ENCODE measurements at regions not wholly inside any gene's neighbourhood (a gene's known extent, or its start where the extent isn't known, plus 50 kb on each side); places are given as distances from the start of the nearest gene placed in this dataset.
A peak's percentile ranks its signal among the peaks of the same experiment; 100 is the strongest.

DNA sequence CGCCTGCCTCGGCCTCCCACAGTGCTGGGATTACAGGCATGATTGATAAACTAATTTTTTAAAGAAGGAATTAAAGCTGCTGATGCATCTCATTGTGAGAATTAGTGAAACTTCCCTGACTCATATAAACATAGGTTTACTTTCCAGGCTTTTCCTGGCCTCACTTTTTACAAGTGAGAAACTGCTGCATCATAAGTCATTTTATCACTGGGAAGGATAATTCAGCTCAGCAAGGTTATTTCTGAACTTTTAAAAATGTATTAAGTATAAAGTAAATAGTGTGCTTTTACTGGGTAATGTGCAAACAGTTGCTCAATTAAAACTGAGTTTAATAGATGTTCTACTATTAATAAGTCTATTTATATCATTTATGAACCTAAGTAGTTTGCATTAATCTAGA lies 1130.3 kb upstream of the CDH2 start:
- DNase-seq: no peak

DNA sequence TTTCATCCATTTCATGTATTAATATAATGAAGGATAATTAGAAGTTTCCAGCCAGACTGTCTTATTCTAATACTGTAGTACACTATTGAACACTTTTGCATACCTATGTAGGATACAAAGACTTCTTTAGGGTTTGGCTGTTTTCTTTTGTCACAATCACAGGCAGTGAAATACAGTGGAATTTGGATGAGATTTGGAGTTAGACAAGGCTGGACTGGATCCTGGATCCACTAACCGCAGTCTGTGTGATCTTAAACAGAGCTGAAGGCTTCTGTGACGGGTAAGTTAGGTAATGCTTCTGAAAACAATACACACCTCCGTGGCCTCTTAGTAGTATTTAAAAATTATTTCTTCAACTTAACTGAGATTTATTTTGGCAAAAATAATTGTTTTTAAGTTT lies 1128.6 kb upstream of the CDH2 start:
- DNase-seq: no peak

DNA sequence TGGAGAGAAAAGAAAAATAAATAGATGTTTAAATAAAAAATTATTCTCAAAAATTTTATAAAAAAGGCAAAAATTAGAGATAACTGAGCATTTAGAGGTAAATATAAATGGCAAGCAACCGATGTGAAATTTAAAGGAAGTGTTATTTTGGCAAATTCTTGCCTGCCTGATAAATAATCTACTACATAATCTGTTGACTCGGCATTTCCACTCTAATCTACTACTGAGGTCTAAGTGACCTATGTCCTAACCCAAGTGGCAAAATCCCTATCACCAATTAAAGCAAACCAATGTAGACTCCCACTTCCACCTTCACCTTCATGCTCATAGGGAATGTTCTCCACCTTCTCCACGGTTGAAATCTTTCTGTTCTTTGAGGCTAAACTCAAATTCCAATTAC lies 1124.1 kb upstream of the CDH2 start:
- no peak for DNase-seq

- no peak for DNase-seq
These were observed 1108.5 kb upstream of the CDH2 start for GRCh38 chr18:29285471-29285870.

DNA sequence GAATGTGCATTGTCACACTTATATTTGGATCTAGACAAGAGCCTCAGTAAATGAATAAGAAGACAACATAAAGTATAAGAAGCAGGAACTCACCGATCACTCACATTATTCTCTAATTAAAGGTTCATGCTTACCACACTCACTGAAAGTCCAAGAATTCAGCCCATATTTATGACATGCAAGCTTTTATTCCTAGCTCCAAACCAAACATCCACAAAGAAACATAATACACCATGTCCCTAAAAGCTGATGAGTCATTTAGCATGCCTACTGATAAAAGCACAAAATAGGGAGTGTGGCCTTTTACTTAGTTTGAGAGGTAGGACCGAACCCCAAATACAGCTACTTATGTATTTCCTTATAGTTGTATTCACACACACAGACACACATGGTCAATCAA lies 1094.6 kb upstream of the CDH2 start:
- no peak for DNase-seq

- no peak for DNase-seq
These were observed 1082.9 kb upstream of the CDH2 start for GRCh38 chr18:29259838-29260237.

DNA sequence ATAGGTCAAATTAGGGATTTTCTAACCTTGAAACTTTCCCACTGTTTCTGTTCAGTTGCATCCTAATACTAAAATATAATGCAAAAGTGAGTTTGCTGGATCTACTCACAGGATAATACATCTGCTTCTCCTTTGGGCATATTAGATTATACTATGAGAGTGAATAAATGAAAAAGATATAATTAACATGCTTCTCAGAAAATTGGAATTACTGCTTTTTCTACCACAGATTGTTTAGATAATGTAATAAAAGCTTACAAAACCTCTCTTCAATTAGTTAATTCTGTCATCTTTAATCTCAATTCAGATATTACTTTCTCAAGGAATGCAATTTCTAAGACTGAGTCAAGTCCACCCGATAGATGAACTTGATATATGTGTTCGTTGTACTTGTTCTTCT lies 1077.2 kb upstream of the CDH2 start:
- DNase-seq: no peak

DNA sequence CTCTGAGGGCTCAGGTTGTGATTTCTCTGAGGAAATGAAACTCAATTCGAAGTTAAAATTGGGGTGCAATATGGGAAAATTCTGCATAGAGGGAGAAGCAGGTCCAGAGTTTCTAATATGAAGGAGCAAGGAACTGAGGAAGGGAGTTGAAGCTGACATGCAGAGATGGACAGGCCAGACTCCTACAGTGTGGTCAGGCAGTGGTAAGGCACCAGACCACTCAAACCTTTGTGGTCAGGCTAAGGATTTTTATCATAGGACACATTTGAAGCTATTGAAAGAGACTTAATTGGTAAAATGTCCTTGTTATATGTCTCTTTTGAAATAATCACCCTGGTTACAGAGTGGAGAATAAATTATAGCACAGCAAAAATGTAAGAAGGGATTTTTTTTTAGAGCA lies 1074.8 kb upstream of the CDH2 start:
- DNase-seq: no peak

DNA sequence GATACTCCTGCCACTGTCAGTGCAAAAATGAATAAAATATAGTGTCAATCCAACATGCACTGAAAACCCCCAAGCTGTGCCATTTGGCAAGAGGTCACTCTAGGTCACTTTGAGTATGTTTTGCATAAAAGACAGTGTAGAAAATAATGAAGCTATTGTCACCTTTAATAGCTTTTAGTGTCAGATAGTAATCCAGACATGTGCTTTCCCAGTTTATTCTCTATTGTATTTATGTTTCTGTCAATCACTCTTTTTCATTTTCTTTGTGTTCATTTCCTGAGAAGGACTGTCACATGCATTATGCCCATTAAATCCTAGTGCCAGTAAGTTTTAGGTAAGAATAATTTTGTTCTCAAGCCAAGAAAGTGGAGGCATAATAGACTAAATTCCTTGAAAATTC lies 1073.9 kb upstream of the CDH2 start:
- peak; percentile 7 for DNase-seq

- no peak for DNase-seq
These were observed 1073.3 kb upstream of the CDH2 start for GRCh38 chr18:29250259-29250658.

GRCh38 chr18:29248805-29249204 lies 1071.9 kb upstream of the CDH2 start:
- DNase-seq: peak; percentile 82

DNA sequence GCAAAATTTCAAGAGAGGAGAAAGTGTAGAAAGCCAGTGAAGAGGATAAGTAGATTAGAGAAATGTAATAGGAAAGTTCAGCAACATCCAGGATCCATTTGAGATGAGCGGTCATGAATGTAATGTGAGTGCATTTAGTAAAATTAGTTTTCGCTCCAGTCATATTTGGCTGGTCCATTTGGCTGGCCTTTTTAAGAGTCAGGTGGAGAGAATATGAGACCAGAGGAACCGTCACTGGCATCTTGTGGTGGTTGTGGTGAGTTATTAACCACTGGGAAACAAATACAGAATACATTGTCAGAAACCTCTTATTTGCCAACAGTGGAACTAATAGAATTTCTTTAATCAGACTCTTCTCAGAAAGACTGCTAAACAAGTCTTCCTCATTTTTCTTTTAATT lies 1064.3 kb upstream of the CDH2 start:
- no peak for DNase-seq

DNA sequence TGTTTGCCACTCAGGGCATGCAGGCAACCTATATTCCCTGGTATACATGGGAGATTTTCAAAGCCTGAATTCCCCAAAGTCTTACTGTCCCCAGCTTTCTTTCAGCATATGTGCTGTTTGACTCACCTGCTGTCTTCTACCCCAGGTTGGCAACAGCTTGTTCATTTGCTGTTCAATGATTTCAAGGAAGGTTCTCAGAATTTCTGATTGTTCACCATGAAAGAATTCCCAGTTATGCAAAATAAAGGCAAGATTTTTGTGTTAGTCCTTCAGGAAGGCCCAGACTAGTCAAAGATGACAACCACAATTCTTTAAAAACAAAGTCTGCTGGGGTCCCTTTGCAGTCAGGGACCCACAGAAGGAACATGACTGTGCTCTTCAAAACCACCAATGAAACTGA lies 1057.8 kb upstream of the CDH2 start:
- DNase-seq: no peak

DNA sequence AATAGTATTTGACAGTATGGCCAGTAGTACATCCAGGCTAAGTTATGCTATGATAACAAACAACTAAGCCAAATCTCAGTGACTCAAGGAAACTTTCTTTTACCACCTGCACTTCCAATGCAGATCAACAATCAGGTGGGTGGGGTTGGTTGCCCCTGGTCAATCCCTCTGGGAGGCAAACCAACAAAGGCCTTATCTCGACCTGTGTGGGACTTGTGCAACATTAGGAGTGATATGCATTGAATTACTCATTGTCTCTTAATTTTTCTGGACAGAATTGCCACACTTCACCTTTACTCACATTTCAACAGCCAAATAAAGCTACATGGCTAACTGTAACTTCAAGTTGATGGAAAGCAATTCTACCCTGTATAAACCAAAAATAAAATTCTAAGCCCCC lies 1049.3 kb upstream of the CDH2 start:
- DNase-seq: no peak

- no peak for DNase-seq
These were observed 1048.4 kb upstream of the CDH2 start for GRCh38 chr18:29225351-29225750.

GRCh38 chr18:29218091-29218490 lies 1041.2 kb upstream of the CDH2 start:
- DNase-seq: no peak

- no peak for DNase-seq
These were observed 1040.4 kb upstream of the CDH2 start for GRCh38 chr18:29217124-29217915.

DNA sequence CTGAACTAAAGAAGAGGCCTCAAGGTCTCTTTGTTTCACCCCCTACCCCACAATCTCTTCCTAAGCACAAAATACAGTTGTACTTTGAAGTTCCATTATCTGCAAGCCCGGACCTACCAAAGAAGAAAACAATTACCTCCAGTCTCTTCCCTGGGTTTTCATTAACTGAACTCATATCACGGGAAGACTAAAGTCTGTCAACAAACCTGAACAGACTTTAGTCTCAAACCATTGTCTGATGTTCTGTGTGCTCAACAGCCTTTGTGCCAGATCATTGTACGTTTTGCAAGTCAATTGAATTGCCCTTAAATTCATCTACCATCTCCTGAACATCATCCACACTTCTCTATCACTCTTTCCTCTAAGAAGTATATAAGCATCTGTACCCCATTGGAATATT lies 1021.9 kb upstream of the CDH2 start:
- DNase-seq: no peak

- DNase-seq: no peak
These were observed 1019.4 kb upstream of the CDH2 start for GRCh38 chr18:29196307-29196706.

DNA sequence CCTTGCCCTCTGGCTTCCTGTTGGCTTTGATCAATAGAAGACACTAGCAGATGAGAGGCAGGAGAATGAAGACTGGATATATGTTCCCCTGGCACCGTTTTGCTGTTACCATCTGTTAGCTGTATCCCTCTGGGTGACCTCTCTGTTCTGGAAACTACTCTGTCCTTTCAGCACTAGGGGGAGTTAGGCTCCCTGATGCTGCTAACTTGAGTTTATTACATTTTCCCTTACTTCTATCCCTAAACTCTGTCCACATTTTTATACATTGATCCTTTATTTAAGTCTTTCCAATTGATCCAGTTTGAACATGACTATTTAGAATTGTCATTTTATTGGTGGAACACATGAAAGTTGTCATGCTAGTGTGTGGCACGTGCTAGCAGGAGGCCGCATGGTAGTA lies 1014.3 kb upstream of the CDH2 start:
- DNase-seq: no peak

GRCh38 chr18:29188760-29189159 lies 1011.8 kb upstream of the CDH2 start:
- no peak for DNase-seq

- no peak for DNase-seq
These were observed 1008.9 kb upstream of the CDH2 start for GRCh38 chr18:29185801-29186200.

- DNase-seq: no peak
These were observed 1007.7 kb upstream of the CDH2 start for GRCh38 chr18:29184654-29185053.

DNA sequence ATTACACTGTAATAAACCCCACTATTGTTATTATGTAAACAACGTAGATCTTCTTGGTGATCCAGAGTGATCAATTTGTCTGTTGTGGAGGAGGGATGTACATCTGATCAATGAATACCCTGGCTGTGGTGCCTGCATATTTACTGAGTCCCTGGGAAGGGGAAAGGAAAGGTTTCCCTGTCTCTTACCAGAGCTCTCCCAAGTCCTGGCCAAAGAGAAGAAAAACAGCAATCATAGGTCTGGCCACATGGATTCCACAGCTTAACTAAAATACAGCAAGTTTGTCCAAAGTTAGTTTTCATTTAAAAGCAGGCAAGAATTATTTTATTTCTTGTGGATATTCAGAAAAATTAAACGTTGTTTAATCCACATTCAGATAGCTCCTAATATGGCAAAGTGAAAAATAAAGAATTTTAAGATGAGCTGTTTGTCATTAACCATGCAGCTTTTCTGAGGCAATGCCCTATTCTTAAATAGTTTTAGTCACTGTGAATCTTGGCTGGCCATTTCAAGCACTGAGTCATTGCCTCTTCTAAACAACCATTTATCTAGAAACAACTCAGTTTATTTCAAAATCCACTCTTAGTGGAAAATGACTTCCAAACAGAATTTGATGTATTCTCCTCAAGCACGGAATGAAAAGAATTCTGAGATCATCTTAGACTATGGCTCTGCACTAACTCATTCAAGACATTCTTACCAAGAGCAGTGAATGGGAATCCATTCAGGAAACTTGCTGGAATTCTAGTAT lies 1004.4 kb upstream of the CDH2 start:
- DNase-seq: no peak

DNA sequence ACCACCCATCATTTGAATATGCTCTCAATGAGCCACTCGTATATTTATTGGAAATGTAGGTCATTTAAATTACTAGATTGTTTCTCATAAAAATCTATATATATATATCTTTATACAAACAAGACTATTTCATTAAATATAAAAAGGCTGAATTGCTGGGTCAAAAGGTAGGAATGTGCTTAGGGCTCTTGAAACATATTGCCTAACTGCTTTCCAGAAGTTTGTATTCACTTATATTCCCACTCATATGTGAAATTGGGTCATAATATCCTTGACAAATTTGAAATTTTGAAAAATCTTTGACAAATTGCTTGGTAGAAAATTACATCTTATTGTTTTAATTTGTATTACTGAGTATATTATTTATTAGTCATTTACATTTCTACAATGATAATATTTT lies 999.8 kb upstream of the CDH2 start:
- DNase-seq: no peak

All from NCI-H2227 treated with DMSO at 0.1 percent for 48 hours (cell line).